ENCODE measurements at regions not wholly inside any gene's neighbourhood (a gene's known extent, or its start where the extent isn't known, plus 50 kb on each side); places are given as distances from the start of the nearest gene placed in this dataset.
"Not testable (repeated sequence)": the region's sequence is repeated elsewhere in the genome, so short reads cannot be mapped to it uniquely, and the experiment has no call there.

DNA sequence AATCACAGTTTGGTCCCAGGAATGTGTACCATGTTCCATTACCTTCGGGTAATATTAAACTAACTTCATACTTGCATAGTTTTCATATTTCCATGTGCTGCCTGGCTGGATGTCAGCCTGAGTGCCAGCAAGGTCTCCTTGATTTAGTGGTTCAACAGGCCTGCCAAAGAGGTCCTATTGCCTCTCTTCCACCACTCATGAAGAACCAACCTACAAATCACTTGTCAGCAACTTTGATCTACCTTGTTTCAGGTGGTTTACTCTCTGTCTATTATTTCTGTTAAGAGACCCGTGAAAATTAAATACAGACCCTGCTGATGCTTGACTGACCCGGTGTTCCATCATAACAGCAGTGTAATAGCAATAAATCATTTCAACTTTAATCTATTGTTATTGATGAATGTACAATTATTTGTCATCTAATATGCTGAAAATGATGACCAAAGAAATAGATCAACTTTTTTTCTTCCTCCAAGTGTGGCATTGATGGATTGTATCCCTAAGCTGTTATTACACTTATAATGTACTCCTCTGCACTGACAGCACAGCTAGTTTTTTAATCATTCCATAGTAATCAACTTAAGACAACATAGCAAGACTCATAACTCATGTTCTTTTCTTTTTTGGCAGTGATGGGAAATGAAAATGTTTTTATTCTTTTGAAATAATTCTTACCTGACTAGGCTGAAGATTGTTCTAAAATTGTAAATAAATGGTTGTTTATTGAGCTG is 1220.2 kb upstream of the ACVR2A start:
- no peak for DNase-seq

DNA sequence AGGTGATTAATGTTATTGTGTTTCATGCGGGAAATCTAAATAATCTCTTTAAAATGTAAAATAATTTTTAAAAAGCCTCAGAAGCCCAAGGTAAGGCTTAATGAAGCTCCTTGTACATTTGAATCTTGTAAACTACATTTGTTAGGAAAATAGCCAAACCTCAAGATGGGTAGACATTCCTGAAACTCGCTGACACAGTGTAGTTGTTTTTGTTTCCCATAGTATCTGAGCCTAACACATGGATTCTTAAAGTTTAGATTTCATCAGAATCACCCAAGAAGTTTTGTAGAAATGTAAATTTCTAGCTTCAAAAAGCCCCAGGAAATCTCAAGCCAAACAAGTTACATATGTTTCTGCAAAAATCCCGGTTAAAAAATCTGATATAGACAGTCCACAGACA is 1221.1 kb upstream of the ACVR2A start:
- DNase-seq, result no peak

DNA sequence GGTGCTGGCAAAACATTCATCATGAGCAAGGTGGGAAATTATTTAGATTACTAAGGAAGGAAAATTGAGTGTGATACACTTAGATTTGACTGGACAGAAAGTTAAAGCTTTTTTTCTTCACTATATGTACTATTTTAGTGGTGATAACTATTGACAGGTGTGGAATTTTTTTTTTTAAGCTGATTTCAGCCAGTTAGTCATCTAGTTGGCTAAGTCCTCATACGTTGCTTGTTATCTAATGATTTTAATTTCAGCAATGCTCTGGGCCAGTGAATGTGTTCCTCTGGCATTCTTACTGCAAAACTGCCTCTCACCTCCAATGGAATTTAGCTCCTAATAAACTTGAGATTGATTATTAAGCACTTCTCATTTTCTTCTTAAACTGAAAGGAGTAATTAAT is 1223.2 kb upstream of the ACVR2A start:
- no peak for DNase-seq

DNA sequence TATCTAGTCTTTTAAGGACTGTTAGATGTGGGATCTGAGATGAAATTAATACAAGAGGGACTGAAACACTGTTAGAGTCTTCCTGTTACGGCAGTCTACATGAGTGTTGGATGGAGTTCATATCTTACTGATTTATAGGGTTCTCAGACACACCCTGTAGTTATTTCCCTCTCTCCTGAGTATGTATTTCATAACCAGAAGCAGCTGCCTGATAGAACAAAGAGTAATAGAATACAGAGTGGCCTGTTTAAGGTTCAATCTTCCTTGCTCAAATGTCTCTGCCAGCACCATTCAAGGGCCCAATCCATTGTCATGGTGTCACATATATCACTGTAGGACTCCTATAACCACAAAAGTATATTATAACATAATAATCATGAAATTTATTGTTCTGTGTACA is 1229.1 kb upstream of the ACVR2A start:
- no peak for DNase-seq

DNA sequence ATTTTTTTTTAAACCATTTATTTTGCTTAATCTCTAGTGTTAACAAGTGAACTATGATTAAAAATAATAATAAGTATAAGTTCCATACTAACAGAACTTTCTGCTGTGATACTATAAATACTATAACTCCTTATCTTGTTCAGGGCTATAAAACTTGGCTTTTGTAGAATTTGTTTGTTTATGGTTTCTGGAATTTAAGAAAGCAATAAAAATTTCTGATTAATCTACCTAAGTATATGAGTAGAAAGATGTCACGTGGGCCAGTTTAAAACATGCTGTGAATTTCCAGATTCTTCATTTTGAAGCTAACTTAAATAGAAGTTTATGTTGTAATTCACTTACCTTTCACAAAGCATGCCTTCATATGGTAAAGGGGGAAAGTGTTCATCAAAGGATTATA is 1236.3 kb upstream of the ACVR2A start:
- no peak for DNase-seq

DNA sequence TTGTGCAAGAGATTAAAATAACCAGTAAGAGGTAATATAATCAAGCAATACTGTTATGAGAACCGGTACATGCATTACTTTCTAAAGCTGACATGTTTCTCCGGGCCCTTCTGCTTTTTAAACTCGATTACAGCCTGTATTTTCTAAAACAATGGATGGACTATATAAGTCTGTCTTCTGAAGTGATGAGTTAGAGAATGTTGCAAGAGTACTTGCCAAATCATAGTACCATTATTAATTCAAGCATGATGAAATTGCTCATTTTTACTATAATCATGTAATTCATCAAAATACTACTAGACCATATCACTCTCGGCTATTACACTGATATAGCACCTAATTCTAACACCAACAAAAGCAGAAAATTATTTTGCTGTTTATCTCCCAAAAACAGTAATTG is 1240.3 kb upstream of the ACVR2A start:
- DNase-seq, result no peak

DNA sequence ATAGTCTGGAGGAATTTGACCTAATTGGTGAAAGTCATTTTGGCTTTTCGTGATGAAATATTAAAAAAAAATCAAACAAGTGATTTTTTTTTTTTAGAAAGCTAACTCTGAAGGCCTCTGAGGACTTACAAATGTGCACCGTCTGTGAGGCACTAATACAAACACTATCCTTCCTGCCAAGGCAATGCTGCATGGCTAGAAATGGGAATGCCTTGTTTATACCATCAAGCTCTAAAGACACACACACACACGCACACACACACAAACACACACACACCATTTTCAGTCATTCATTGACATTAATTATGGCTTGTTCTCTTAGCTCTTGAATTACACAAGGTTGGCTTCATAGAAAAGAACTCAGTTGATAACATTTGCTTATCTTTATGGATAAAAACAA is 1242.0 kb upstream of the ACVR2A start:
- no peak for DNase-seq

DNA sequence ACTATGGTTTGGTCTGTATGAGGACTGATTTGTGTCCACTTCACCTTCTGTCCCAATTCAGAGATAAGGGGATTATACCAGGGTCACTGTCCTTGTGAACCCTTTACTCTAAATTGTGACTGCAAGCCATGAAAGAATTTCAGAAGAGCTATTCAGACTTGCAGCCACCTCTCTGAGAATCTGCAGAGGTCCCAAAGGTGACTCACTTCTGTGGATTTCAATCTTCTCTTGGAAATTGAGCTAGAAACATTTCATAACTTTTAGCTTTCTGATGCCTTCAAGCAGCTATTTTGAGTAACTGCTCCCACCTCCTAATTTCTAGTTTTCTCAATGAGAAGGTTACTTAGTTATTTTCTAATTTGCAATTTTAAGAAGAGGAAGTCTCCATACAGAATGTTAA is 1242.4 kb upstream of the ACVR2A start:
- no peak for DNase-seq

DNA sequence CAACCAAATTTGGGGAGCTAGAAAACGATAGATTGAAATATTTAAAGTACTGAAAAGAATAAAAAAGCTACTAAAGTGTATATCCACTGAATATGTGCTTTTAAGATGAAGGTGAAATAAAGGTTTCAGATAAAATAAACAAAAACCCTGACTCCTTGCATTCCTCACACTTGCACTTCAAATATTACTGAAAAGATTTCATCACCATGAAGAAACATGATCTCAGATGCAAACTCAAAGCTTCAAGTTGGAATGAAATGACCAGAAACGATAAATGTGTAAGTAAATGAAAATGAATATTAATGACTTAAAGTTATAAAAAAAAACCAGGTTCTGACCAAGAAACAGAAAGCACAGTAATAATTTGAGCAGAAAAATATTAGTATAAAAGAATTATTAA is 1246.0 kb upstream of the ACVR2A start:
- DNase-seq, result no peak

DNA sequence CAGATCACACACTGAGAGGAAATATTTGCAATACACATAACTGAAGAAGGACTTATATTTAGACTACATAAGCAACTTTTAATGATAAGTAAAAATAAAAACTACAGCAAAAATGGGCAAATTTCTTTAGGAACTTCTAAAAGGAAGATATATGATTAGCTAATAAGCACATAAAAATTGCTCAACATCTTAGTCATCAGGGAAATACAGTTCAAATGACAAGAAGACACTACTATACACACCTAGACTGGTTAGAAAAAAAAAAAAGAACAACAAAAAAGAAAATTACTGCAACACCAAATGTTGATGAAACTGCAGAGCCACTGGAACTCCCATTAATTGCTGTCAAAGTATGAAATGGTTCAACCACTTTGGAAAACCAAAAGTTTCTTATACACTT is 1247.5 kb upstream of the ACVR2A start:
- no peak for DNase-seq

DNA sequence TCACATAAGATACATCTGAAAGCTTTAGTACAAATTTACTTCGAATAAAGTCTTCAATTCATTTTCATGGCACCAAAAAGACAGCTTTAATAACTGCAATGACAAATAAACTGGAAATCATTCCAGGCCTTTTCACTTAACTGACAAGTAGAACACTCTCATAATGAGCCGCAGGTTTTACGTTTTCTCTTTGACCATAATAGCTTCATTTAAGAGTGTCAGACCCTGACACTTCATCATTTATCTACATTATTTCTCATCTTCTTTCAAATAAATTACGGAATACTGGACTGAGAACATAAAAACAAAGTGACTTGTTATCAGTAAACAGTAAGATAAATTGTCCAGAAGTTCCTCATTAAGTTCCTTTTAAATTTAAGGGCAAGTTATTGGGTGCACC is 1252.9 kb upstream of the ACVR2A start:
- DNase-seq, result no peak

DNA sequence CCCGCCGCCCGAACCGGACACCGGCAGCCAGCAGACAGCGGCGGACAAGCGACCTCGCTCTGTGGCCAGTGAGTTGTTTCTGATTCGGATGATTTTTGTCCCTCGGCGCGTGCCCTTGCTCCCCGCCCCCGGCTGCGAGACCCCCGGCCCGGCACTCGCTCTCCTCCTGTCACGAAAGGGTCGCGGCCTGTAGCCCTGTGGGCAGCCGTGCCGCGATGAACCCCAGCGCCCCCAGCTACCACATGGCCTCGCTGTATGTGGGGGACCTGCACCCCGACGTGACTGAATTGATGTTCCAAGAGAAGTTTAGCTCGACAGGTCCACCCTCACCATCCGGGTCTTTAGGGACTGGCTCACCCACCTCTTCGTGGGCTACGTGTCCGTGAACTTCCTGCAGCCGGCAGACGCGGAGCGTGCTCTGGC is 1257.5 kb upstream of the ACVR2A start:
- peak in 1 of 58 donors; percentile 6 for DNase-seq

DNA sequence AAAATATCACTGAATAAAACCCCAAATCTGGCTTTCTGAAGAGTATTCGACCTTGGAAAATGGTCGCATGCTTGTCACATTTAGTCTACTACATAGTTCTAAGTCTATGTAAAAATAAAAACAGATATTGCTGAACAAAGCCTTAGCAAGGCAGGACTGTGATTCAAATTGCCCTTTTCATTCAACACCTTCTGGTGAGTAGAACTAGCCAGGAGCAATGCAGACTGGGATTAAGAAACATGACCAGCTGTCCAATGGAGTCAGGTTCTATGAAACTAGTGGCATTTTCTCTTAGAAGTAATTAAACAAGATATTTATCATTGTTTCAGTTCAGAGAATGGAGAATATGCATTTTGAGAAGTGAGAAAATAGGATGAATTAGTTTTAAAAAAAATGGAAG is 1260.5 kb upstream of the ACVR2A start:
- no peak for DNase-seq

DNA sequence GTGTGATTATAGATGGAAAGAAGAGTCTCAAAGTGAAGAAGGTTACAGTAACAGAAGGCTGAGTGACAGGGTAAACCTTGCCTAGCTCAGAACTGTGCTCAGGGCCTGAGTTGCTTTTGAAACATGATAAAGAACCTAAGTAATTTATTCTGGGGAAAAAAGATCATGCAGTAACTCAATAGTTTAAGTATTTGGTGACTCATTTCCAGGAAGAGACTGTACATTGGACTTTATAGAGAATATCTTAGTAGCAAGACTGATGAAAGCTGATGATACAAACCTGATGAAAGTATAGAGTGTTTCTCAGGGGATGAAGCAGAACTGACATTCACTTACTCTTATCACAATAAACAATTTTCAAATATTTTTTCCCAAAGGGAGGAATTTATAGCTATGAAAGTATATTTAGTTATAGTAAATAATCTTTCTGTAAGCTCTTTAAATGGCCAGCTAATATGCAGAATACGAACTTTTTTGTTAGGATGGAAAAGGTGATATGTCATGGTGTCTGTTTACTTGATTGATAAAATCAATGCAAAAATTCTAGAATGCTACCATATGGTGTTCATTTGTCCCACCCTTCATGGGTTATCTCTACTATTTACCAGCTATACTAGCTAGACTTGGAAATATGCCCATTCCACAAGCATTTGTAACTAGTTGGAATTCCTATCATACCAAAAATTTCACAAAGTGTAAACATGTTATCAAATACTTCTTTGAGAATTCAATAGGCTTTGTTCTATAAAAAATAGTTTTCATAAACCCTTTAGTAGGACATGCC is 1265.5 kb upstream of the ACVR2A start:
- DNase-seq, result no peak

DNA sequence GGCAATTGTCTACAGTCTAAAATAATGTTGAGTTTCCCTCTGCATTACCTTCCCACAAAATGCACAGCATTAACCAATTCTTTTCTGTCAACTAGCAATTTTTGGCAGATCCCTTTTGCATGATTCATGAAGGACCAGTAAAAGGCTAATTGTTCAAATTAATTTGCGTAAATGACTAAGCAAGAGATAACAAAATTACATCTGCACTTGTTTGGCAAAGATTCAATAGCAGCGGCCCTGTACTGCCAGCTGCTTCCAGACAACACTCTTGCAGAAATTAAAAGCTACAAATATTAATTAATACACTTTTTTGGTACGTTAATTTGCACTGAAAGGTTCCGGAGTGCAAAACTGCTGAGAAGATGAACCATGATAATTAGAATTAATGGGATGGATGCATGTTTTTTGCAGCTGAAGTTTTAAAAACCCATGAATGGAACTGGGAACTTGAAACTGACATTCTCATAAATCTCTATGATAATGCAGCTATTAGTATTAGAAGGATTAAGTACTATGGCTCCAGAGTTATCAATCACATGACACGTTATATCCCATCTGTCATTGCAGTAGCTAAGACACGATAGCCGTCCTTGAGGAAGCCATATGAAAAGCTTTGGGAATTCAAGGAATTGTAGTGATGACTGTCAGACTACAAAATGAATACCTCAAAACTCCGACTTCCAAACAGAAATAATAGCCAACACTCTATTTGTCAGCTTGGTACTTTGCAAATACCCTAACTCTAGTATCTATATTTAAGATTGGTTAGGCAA is 1268.3 kb upstream of the ACVR2A start:
- DNase-seq, result no peak

DNA sequence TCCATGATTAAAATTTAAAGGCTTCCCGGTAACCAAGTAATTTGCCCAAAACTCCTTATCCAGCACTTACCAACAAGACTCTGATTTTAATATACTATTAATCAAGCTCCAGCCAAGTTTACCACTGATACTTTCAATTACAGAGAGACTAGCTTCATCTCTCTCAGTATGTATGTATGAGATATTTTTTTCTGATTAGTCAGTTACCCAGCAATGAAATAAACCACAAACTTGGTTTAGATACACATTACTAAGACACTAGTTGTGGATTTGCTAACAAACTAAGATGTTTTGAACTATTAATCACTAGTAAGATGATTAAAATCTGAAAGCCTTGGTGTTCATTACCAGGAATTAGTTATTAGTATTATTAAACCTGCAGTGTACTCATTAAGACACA is 1272.2 kb upstream of the ACVR2A start:
- no peak for DNase-seq

DNA sequence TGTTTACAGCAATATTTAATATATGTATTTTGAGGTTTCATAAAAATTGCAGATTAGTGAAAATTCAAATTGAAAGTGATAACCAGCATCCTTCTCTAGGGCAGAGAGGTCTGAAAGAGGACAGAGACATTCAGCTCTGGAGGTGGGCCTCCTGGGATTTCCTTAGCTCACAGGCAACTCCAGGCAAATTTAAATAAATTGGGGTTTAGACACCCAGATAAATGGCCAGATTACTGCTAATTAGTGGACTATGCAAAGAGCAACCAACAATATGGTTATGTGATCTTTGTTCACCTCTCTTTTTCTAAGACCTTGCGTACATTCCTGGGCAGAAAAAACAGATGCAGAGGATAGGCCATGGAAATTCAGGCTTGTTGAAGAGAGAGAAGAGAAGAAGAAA is 1282.8 kb upstream of the ACVR2A start:
- no peak for DNase-seq

DNA sequence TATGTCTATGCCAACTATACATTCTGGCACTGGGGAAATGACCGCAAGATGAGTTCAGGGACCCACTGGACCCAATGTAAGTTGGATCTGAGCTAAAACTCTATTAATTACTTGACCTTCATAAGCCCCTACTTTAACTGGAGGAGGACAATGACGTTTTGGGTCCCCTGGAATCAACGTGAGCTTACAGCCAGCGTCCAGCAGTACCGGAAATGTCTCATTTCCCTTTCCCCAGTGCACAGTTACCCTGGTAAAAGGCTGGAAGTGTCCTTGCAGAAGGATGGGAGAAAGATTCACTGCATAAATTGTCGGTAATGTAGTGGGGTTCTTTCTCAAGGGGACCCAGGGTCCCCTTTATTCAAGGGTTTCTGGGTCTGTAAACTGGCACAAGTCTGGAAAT is 1297.6 kb upstream of the ACVR2A start:
- DNase-seq, result no peak

DNA sequence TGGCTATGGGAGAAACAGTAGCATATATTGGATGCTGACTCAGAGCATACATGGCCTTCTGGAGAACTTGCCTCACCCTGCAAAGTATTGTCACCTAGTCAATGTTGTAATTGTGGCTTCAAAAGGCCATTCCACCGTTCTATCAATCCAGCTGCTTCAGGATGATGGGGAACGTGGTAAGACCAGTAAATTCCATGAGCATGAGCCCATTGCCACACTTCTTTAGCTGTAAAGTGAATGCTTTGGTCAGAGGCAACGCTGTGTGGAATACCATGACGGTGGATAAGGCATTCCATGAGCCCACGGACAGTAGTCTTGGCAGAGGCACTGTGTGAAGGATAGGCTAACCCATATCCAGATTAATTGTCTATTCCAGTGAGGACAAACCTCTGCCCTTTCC is 1300.1 kb upstream of the ACVR2A start:
- no peak for DNase-seq

DNA sequence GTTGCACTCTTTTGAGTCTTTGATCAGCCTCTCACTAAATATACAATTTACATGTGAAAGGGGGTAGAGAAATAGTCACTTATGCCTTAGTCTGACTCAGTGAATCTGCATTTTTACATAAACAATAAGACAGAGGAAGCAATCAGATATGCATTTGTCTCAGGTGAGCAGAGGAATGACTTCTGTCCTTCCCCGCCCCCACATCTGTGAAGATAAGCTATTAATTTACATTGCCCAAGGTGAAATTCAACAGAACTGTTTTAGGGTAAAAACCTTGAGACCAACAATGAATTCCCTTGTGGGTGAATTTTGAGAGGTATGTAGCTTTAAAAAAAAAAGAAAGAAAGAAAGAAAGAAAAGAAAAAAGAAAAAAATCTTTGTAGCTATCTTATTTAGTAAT is 1302.9 kb upstream of the ACVR2A start:
- DNase-seq, result no peak

DNA sequence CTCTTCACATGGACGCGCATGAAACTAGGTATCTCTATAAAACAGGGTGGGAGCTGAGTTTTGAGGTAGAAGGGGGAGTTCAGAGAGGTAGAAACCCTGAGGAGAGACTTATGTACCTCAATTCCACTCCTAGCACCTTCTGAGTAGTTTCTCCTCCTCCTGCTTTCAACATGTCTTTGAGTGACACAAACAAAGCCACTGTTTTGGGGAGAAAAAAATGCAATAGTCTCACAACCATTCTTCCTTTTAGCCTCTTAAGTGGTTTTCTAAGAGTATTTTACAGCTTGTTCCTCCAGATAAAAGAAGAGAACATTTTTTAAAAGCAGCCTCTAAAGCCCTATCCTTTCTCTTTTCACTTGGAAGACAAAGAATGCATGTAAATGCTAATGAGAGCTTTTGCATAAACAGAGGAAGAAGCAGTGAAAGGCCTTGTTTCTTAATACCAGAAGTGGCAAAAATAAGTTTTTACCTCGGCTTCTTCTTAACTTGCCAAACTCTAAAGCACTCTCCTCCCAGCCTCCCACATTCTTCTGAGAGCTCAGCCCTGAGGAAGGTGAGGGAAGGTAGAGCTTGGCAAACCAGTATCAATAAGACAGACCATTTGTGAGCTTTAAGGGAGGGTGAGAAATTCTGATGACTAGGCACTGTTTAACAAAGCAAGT is 1304.4 kb upstream of the ACVR2A start:
- DNase-seq, result peak in 2 of 58 donors; percentile 5 to 30

DNA sequence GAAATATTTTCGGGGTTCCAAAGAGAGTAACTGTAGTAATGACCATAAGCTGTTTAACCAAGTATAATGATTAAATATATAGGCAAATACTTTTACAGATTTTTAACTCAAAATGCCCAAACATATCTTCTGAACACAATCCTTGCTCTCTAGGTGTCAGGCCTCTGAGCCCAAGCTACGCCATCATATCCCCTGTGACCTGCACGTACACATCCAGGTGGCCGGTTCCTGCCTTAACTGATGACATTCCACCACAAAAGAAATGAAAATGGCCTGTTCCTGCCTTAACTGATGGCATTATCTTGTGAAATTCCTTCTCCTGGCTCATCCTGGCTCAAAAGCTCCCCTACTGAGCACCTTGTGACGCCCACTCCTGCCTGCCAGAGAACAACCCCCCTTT is 1305.1 kb upstream of the ACVR2A start:
- DNase-seq, result not testable (repeated sequence)

Measured in anterior cingulate cortex (tissue), 58 donors.